GM21717 (cell line): ENCODE measurements at regions not wholly inside any gene's neighbourhood (a gene's known extent, or its start where the extent isn't known, plus 50 kb on each side); places are given as distances from the start of the nearest gene placed in this dataset.

Experiments
- ATAC-seq: cut with Tn5 transposase; IDR thresholded peaks from one replicate; pipeline ENCODE4 v1.9.1; 2021; ENCODE audit warnings: mild to moderate bottlenecking, moderate library complexity; ENCODE audit not compliant: unreplicated experiment

- ATAC-seq, result no peak
These were observed 115.5 kb upstream of the ATP8B1 start for GRCh38 chr18:57918601-57919000.

- no peak for ATAC-seq
These were observed 113.6 kb upstream of the ATP8B1 start for GRCh38 chr18:57916684-57917083.

- no peak for ATAC-seq
These were observed 112.9 kb upstream of the ATP8B1 start for GRCh38 chr18:57915865-57916582.

GRCh38 chr18:57915248-57915647 is 112.1 kb upstream of the ATP8B1 start:
- no peak for ATAC-seq

- ATAC-seq, result no peak
These were observed 110.6 kb upstream of the ATP8B1 start for GRCh38 chr18:57913686-57914085.

GRCh38 chr18:57910817-57911216 is 107.7 kb upstream of the ATP8B1 start:
- no peak for ATAC-seq

GRCh38 chr18:57910134-57910533 is 107.0 kb upstream of the ATP8B1 start:
- no peak for ATAC-seq

GRCh38 chr18:57909620-57910019 is 106.5 kb upstream of the ATP8B1 start:
- no peak for ATAC-seq

- ATAC-seq, result no peak
These were observed 105.0 kb upstream of the ATP8B1 start for GRCh38 chr18:57908092-57908491.

GRCh38 chr18:57907550-57907949 is 104.4 kb upstream of the ATP8B1 start:
- ATAC-seq, result no peak

GRCh38 chr18:57906852-57907251 is 103.7 kb upstream of the ATP8B1 start:
- no peak for ATAC-seq

- ATAC-seq, result no peak
These were observed 101.4 kb upstream of the ATP8B1 start for GRCh38 chr18:57904535-57904934.

GRCh38 chr18:57902721-57903120 is 99.6 kb upstream of the ATP8B1 start:
- ATAC-seq, result no peak

- no peak for ATAC-seq
These were observed 98.9 kb upstream of the ATP8B1 start for GRCh38 chr18:57901825-57902589.

GRCh38 chr18:57900906-57901435 is 97.9 kb upstream of the ATP8B1 start:
- ATAC-seq, result no peak

GRCh38 chr18:57898506-57899124 is 95.5 kb upstream of the ATP8B1 start:
- ATAC-seq, result no peak

- no peak for ATAC-seq
These were observed 92.1 kb upstream of the ATP8B1 start for GRCh38 chr18:57895182-57895581.

- peak; percentile 50 for ATAC-seq
These were observed 88.7 kb upstream of the ATP8B1 start for GRCh38 chr18:57891707-57892391.

GRCh38 chr18:57890266-57890665 is 87.2 kb upstream of the ATP8B1 start:
- no peak for ATAC-seq

- ATAC-seq, result no peak
These were observed 86.7 kb upstream of the ATP8B1 start for GRCh38 chr18:57889841-57890240.
